GM12892 (cell line): ENCODE measurements at regions not wholly inside any gene's neighbourhood (a gene's known extent, or its start where the extent isn't known, plus 50 kb on each side); places are given as distances from the start of the nearest gene placed in this dataset.
A peak's percentile ranks its signal among the peaks of the same experiment; 100 is the strongest.

Source experiments
- DNase-seq: peaks from one replicate; pipeline ENCODE4 v3.0.0; 2011; ENCODE audit not compliant: insufficient read length
- FAIRE-seq: peaks from 2 replicates; lab custom pipeline; 2011; peaks lifted over from hg19 to GRCh38; lab: Jason Lieb, UNC
- POLR2A ChIP-seq: IDR thresholded peaks from 2 replicates; pipeline ENCODE4 v1.6.1; 2011; ENCODE audit warnings: low read depth, low read length, control low read depth
- POLR2AphosphoS5 ChIP-seq: IDR thresholded peaks from 2 replicates; pipeline ENCODE4 v1.6.1; 2011; ENCODE audit warnings: low read depth, low read length, control low read depth
- TAF1 ChIP-seq: IDR thresholded peaks from 2 replicates; pipeline ENCODE4 v1.6.1; 2011; ENCODE audit warnings: low read depth, mild to moderate bottlenecking, control low read depth, low read length, borderline replicate concordance

GRCh38 chr9:71583792-71584191 is 184.5 kb downstream of the CEMIP2 start:
- no peak for TF ChIP-seq TAF1
- no peak for TF ChIP-seq POLR2A
- no peak for TF ChIP-seq POLR2AphosphoS5
- DNase-seq = no peak
- FAIRE-seq = no peak

DNA sequence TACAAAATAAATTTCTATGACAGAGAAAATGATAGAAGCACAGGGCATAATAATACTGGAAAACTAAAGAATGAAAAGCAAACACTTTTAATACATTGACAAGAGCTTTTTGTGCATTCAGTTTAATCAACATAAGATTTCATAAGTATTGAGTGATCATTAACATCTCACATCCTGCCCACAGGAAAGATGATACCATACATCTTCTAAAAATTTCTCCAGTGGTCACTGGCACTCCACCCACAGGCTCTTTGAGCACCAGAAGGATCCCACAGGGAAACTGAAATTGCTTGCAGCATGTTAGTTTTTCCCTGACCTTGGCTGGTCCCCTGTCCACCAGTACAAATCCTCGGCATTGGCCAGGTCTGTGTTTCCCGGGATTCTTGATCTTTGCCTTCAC is 186.0 kb downstream of the CEMIP2 start:
- no peak for DNase-seq
- FAIRE-seq = no peak
- no peak for TF ChIP-seq POLR2A
- no peak for TF ChIP-seq POLR2AphosphoS5
- TF ChIP-seq TAF1 = no peak

- FAIRE-seq = no peak
- no peak for TF ChIP-seq POLR2A
- DNase-seq = no peak
Observed at GRCh38 chr9:71581101-71581500, 187.2 kb downstream of the CEMIP2 start.

GRCh38 chr9:71571186-71571585 is 197.1 kb downstream of the CEMIP2 start:
- TF ChIP-seq POLR2A (no peak), TAF1 (no peak), POLR2AphosphoS5 (no peak)
- no peak for DNase-seq
- FAIRE-seq = no peak

DNA sequence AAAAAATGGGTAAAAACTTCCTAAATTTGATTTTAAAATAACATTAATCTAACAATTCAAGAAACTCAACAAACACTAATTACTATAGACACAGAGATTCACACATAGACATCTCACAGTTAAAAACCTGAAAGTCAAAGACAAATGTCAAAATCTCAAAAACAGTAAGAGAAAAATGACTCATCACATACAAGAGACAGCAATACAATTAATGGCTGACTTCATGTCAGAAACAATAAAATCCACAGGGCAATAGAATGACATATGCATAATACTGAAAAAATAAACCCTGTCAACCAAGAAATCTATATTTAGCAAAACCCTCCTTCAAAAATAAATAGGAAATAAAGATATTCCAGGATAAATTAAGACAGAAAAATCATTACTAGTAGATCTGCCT is 200.4 kb downstream of the CEMIP2 start:
- TF ChIP-seq POLR2A (no peak), POLR2AphosphoS5 (no peak), TAF1 (no peak)
- FAIRE-seq = no peak
- DNase-seq = no peak

DNA sequence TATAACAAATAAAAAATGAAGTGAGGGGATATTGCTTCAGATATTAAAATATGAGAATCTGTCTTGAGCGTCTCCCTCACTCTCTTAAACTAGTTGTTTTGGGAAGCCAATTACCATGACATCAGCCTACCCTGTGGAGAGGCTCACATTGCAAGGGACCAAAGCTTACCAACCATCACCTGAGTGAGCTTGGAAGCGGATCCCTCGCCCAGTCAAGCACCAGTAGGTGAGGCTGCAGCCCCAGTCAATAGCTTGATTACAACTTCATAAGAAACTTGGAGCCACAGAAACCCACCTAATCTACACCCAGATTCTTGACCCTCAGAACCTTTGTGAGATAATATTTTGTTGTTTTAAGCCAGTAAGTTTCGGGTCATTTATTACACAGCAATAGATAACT is 206.2 kb downstream of the CEMIP2 start:
- DNase-seq (no peak), FAIRE-seq (no peak)
- TF ChIP-seq POLR2AphosphoS5 (no peak), TAF1 (no peak), POLR2A (no peak)

DNA sequence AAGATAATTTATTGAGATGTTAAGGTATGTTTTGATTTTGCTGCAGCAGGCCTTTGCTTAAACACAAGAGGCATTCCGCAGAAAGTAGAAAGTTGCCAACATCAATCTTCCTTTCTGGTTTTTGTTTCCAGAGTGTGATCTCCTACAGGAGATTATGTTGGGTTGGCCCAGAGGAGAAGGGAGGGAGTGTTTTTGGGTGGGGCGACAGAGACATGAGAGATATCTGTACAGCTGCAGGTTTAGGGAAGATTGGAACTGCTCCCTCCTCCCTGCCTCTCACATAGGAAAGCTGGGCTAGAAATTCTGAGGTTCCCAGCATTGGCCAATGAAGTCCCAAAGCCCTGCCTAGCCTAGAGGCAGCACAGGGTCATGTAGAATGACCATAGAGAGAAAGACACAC is 211.0 kb downstream of the CEMIP2 start:
- DNase-seq (no peak), FAIRE-seq (no peak)
- TF ChIP-seq POLR2A (no peak), TAF1 (no peak), POLR2AphosphoS5 (no peak)

DNA sequence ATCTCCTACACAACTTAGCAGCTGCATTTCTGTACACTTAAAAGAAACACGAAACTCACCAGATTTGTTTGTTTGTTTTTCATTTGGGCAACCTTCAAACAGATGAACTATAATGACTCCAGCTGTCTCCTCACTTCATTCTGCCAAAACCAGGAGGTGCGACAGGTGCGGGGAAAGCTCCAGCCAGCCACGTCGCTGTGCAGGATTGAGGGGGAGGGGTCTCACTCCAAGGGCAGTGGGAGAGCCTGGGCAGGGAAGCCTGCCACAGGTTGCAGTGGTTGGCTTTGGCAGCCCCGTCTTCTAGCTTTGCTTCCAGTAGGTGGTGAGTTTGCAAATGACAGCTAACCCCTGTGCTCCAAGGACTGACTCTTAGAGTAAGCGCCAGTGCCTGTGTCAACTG is 215.8 kb downstream of the CEMIP2 start:
- TF ChIP-seq POLR2A = no peak
- DNase-seq = no peak
- FAIRE-seq = no peak

DNA sequence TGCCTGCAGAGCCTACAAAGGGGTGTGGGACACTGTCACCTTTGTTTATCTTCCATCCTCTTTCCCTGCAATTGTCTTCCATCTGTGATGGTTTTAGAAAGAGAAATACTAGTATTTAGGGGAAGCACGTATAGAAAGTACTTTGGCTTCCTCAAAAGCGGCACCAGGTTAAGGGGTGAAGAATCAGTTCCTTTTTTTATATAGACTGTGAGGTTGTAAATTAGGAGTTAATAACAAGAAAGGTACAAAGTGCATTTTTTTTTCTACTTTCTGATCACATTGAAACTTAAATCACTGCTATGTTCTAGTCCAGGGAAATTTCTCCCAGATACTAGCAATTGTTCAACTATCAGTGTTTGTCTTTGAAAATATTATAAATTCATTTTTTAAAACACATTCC is 219.3 kb downstream of the CEMIP2 start:
- no peak for DNase-seq
- TF ChIP-seq TAF1 (no peak), POLR2A (no peak), POLR2AphosphoS5 (no peak)
- peak; percentile 54 for FAIRE-seq

DNA sequence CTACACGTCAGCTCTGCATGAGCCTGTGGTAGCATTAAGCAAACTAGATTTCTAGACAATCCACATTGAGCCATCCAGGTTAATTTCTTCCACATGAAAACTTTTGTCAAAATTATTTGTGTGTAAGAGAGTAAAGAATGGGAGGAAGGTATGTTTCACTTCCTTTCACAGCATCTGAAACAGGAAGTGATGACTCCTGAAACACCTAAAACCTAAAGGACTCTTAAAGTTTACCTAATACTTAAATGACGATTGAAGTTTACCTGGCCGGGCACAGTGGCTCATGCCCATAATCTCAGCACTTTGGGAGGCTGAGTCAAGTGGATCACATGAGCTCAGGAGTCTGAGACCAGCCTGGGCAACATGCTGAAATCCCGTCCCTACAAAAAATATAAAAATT is 223.8 kb downstream of the CEMIP2 start:
- DNase-seq (no peak), FAIRE-seq (no peak)
- TF ChIP-seq TAF1 = no peak
- TF ChIP-seq POLR2A = no peak
- TF ChIP-seq POLR2AphosphoS5 = no peak

- no peak for TF ChIP-seq POLR2AphosphoS5
- no peak for TF ChIP-seq TAF1
- TF ChIP-seq POLR2A = no peak
- FAIRE-seq (no peak), DNase-seq (no peak)
Observed at GRCh38 chr9:71541436-71541835, 226.9 kb downstream of the CEMIP2 start.

DNA sequence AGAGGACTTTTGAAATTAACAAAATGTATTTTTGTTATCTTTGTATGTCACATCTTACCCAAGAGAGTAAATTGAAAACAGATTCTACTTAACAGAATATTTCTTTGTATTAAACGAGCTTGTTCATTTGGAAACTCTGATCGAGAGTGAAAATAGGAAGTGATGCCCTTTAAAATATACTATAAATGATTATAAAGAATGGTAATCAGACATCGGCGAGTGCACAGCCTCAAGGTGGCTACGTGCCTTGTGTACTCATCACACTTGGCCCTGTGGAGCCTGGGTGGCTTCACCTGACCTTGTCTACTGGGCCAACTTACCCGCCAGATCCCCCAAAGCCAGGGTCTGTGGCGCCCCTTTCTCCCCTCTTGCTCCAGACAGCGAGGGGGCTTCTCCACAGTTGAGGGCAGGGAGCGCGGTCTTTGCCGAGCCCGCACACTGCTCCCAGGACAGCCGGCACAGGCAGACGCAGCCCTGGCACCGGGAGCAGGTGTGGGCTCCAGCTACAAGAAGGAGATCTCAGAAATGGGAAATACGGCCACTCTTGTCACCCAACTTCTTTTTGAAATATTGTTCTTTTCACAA is 243.2 kb downstream of the CEMIP2 start:
- DNase-seq (no peak), FAIRE-seq (no peak)
- no peak for TF ChIP-seq POLR2A
- no peak for TF ChIP-seq POLR2AphosphoS5
- no peak for TF ChIP-seq TAF1

DNA sequence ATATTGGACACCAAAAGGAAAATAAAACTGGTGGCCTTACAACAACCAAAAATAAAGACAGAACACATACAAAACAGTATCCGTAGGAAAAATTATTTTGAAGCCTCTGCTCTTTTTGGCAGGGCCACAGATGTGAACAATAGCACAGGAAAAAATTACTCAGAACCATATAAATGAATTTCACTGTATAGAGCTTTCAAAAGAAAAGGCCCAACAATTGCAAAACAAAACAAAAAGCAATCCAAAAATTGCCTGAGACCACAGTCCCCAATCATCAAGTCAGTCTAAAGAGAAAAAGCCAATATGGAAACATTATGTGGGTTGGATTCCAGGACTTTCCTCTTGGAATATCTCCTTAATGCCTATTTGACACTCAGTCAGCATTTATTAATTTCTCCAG is 243.8 kb downstream of the CEMIP2 start:
- no peak for TF ChIP-seq POLR2A
- no peak for TF ChIP-seq TAF1
- no peak for TF ChIP-seq POLR2AphosphoS5
- FAIRE-seq (no peak), DNase-seq (no peak)
